Pancreas (tissue), 10 donors: ENCODE measurements at regions not wholly inside any gene's neighbourhood (a gene's known extent, or its start where the extent isn't known, plus 50 kb on each side); places are given as distances from the start of the nearest gene placed in this dataset.

Source experiments
- ATAC-seq, 4 donors: fragments of 200-7000 bp; cut with Tn5 transposase; one replicate each; pipeline versions ENCODE4 v1.8.0 to v1.9.1; 2020; ENCODE audit warnings: mild to moderate bottlenecking in 4 of 4, moderate library complexity in 4 of 4
- DNase-seq, 6 donors: peaks; one replicate each; pipeline ENCODE4 v3.0.0-alpha.2; 2020
- FAIRE-seq: peaks from 2 replicates; lab custom pipeline; 2012; peaks lifted over from hg19 to GRCh38; lab: Jason Lieb, UNC
- H3K27ac ChIP-seq, 4 donors: fragments of 200-600 bp; sonication (generic); 1 replicate in 3 of 4; 2 replicates in 1 of 4; pipeline versions ENCODE4 v1.5.0 to v1.8.0; 2020
- H3K27me3 ChIP-seq, 4 donors: fragments of 200-600 bp; one replicate each; pipeline ENCODE4 v1.8.0; 2021
- H3K36me3 ChIP-seq, 3 donors: fragments of 200-600 bp; sonication (generic) in 1 of 3; one replicate each; pipeline versions ENCODE4 v1.5.0 to v1.8.0; 2020 to 2021
- H3K4me1 ChIP-seq, 3 donors: fragments of 200-600 bp; one replicate each; pipeline ENCODE4 v1.8.0; 2021
- H3K4me3 ChIP-seq, 4 donors: fragments of 200-600 bp; sonication (generic) in 2 of 4; one replicate each; pipeline versions ENCODE4 v1.5.0 to v1.8.0; 2020 to 2021
- H3K9me3 ChIP-seq, 4 donors: fragments of 200-600 bp; one replicate each; pipeline ENCODE4 v1.8.0; 2021
- WGBS, 2 donors: extraction: QIAGEN DNeasy Blood & Tissue Kit; methylation state at CpG; one replicate each; pipeline ENCODE4 v1.1.7; 2013; 5-methylcytosine and 5-hydroxymethylcytosine counted together
- intact Hi-C, 3 donors: fragments of 100-400 bp; cut with DNase I; formaldehyde crosslinking; loops; one replicate each; pipeline versions ENCODE4 v1.11.1 to v1.14.2; 2022
- TF ChIP-seq, protein P1 (sequence below), 4 donors: fragments of 200-600 bp; sonication (generic) in 3 of 4; IDR thresholded peaks; one replicate each; pipeline versions ENCODE4 v1.5.0 to v1.8.0; 2021; ENCODE audit warnings: antibody characterized with exemption in 4 of 4
- donor health status: healthy with polysubstance abuse.
- donor health status: DM: no; HTN: no; CAD: no; lungs with moderate emphysema.
- donor health status: DM: no; HTN: no; CAD: no.
- donor health status: control.
- donor health status: control.
- donor health status: Bipolar disorder and iron deficiency.
- donor health status: DM: yes; HTN: yes; CAD: no.
- donor health status: DM: no; HTN: no; CAD: no.
- donor health status: DM: no; HTN: no; CAD: no.
- donor health status: DM: yes; HTN: yes; CAD: no.

DNA sequence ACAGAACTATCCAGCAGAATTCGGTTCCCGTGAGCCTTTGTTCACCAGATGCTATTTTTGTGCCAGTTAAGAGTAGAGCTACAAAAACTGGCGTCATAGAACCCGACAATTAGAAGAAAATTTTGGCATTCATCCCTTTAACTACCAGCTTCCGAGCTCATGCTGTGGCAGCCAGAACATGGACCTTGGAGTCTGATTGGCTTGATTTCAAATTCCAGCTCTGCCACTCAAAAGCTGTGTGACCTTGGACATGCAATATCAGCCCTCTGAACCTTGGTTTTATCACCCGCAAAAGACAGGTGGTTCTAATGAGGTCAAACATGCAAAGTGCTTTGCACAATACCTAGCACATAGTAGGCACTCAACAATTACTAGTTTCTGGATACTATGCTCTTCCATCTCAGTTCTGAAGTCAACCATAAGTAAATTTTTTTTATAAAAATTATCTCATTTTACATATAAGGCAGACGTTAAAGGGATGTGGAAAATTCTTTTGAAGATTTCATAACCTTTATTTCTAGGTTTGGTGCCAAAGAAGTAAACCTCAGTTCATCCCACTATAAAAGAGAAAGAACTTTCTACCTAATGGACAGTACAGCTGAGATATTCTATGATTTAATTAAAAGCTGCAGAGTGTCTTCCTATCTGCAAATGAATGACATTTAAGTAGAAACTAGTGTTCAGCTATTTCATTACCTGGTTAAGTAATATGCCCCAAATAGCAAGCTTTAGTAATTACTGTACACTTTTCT is 331.5 kb downstream of the HAPSTR1 start:
- WGBS, 2 donors, result 14 to 18% methylated on average over 7 of the region's 7 CpGs
- Histone ChIP-seq H3K27ac (peak overlapping the region in 1 of 4 donors; percentile 60), H3K4me1 (peaks cover 8 to 15% (median 11%) of the 10 kb centered on the region in 3 donors), H3K4me3 (no peak overlapping the region), H3K9me3 (no peaks in the 10 kb centered on the region), H3K36me3 (no peaks in the 10 kb centered on the region), H3K27me3 (no peaks in the 10 kb centered on the region)
- intact Hi-C loops, result no loop called here
- peak in 4 of 6 donors; percentile 43 to 81 (median 78) for DNase-seq
- peak; percentile 87 to 96 (median 92) for ATAC-seq
- TF ChIP-seq, protein P1, sequence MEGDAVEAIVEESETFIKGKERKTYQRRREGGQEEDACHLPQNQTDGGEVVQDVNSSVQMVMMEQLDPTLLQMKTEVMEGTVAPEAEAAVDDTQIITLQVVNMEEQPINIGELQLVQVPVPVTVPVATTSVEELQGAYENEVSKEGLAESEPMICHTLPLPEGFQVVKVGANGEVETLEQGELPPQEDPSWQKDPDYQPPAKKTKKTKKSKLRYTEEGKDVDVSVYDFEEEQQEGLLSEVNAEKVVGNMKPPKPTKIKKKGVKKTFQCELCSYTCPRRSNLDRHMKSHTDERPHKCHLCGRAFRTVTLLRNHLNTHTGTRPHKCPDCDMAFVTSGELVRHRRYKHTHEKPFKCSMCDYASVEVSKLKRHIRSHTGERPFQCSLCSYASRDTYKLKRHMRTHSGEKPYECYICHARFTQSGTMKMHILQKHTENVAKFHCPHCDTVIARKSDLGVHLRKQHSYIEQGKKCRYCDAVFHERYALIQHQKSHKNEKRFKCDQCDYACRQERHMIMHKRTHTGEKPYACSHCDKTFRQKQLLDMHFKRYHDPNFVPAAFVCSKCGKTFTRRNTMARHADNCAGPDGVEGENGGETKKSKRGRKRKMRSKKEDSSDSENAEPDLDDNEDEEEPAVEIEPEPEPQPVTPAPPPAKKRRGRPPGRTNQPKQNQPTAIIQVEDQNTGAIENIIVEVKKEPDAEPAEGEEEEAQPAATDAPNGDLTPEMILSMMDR (IDR thresholded peaks at IDR 0.05), result no peak
- FAIRE-seq, result no peak

DNA sequence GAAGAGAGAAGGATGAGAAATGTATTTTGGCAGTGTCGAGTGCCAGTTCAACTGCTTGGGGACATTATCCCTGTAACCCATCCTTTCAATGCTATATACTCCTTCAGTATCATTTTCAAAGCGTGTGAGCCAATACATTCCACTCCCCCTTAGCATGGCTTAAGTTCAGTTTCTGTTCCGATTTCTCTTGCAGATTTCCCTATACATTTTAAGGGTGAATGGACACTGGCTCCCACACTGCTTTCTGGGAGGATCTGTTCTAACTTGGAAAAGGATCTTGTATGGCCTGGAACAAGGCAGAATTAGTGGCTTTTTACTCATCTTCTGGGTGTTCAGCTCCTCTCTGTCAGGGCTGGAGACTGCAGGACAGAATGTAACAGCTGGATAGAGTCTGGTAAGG is 333.8 kb downstream of the HAPSTR1 start:
- no peak for DNase-seq
- H3K4me3 ChIP-seq, result no peak overlapping the region
- WGBS, 2 donors, result 77 to 80% methylated on average over 3 of the region's 3 CpGs
- H3K27ac ChIP-seq, result no peak overlapping the region
- TF ChIP-seq, protein P1 (IDR thresholded peaks at IDR 0.05), result no peak
- H3K27me3 ChIP-seq, result no peaks in the 10 kb centered on the region
- intact Hi-C loops, result no loop called here
- H3K4me1 ChIP-seq, result peaks cover 8 to 15% (median 11%) of the 10 kb centered on the region in 3 donors
- H3K36me3 ChIP-seq, result no peaks in the 10 kb centered on the region
- no peak for ATAC-seq
- H3K9me3 ChIP-seq, result no peaks in the 10 kb centered on the region
- FAIRE-seq, result no peak

DNA sequence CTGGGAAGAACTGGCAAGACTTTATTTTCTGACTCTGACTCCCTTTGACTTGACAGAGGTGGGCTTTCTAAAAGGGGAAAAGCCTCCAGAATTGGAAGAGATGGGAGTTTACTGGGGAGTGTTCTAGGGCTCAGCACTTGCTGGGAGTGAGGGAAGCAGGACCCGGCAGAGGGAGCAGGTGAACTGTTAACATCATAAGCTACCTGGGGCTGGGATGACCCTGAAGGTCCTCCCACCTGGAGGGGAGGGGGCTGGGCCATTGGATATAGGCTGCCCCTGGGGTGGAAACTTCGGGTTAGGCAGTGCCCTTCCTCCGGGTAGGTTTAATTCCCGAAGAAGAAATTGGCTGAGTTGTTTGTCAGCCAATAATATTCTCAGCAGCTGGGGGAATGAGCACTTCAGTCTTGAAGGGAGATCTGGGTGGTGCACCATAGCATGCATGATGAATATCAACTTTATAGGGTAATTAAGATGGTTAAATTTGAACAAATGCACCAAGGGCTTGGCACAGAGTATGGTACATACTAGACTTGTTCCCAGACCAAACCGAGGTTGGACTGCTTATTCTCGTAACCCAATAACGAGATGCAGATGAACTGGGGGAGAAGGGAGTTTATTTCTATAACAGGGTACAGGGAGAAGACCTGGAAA is 337.0 kb downstream of the HAPSTR1 start:
- WGBS, 2 donors, result 92 to 94% methylated on average over 7 of the region's 7 CpGs
- no peak for DNase-seq
- Histone ChIP-seq H3K4me1 (peaks cover 0 to 9% (median 8%) of the 10 kb centered on the region in 3 donors), H3K4me3 (no peak overlapping the region), H3K9me3 (no peaks in the 10 kb centered on the region), H3K27ac (no peak overlapping the region), H3K36me3 (no peaks in the 10 kb centered on the region), H3K27me3 (no peaks in the 10 kb centered on the region)
- intact Hi-C loops, result no loop called here
- ATAC-seq, result no peak
- TF ChIP-seq, protein P1 (IDR thresholded peaks at IDR 0.05), result no peak
- FAIRE-seq, result no peak

DNA sequence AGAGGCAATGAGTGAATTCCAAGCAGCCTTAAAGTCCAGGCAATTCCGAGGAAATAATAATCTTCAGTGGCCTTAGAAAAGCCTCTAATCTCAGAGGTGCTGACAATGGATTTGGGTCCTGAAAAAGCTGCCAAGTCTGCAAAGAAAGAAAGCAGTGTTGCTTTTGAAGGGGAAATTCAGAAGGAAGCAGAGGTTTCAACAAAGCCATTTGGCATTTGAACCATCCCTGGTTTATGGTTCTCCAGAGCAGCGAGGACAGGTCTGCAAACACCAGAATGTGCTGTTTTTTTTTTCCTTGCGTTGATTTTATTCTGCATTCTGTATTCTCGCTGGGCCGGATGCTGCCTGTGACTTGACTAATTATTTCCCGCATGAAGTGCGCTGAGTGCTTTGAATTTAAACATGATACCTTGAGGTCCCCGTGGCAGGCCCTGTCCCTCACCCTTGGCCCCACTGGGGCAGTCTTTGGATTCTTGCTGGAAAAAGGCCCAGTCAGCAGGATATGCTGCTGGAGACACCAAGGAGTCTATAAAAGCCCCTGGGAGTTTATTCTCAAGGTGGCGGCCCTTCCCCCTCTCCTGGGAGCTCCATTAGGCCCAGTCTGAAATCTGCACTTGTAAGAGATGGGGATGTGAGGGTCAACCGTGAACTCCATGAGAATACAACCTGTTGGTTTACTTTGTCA is 338.3 kb downstream of the HAPSTR1 start:
- DNase-seq, result no peak
- H3K9me3 ChIP-seq, result no peaks in the 10 kb centered on the region
- H3K36me3 ChIP-seq, result no peaks in the 10 kb centered on the region
- H3K4me3 ChIP-seq, result no peak overlapping the region
- intact Hi-C loops, result loop anchor here in 1 of 3 donors (10.0 kb wide), 1 partner anchor 175 kb away; no protein-coding TSS in a partner anchor
- no peak for FAIRE-seq
- 65 to 70% methylated on average over 10 of the region's 10 CpGs for WGBS, 2 donors
- ATAC-seq, result peak in 1 of 4 donors; percentile 34
- H3K27me3 ChIP-seq, result no peaks in the 10 kb centered on the region
- H3K4me1 ChIP-seq, result peaks cover 0 to 9% (median 7%) of the 10 kb centered on the region in 3 donors
- TF ChIP-seq, protein P1 (IDR thresholded peaks at IDR 0.05), result no peak
- H3K27ac ChIP-seq, result no peak overlapping the region
